ENCODE measurements at regions not wholly inside any gene's neighbourhood (a gene's known extent, or its start where the extent isn't known, plus 50 kb on each side); places are given as distances from the start of the nearest gene placed in this dataset.

DNA sequence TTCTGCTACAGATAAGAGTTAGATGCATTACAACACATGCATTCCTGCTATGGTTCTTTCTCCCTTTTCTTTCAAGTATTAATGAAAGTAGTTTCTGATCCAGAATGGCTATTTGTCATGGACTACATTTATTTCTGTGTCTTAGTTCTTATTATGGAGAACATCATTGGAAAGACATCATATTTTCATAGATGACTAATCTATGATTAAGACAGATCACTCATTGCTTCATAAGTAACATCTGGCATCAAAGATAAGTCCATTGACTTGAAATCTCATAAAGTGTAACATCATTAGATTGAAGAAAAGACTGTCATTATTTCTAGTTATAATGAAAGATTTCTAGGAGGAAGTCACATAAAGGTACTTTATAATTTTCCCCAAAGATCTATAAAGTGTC lies 366.7 kb downstream of the NSUN3 start:
- Histone ChIP-seq H3K9me1 (ENCODE audit: control insufficient read depth, insufficient read depth, low read length) (no peaks in the 10 kb centered on the region), H4K20me1 (replicated peaks; ENCODE audit: control insufficient read depth, insufficient read depth, low read length) (no peaks in the 10 kb centered on the region), H3K27ac (ENCODE audit: extremely low read depth, low read depth, low read length) (no peak overlapping the region), H3K4me1 (replicated peaks in 1 of 2; ENCODE audit: control insufficient read depth in 2 of 2, insufficient read depth in 2 of 2, low read length in 2 of 2) (no peaks in the 10 kb centered on the region), H3K4me3 (no peak overlapping the region), H3K79me2 (ENCODE audit: control insufficient read depth, insufficient read depth, low read length) (no peaks in the 10 kb centered on the region), H3K4me2 (ENCODE audit: insufficient read depth, low read length) (no peak overlapping the region), H3K27me3 (ENCODE audit: control insufficient read depth in 2 of 2, insufficient read depth in 2 of 2, low read length in 2 of 2) (no peaks in the 10 kb centered on the region), H3K9me3 (replicated peaks; ENCODE audit: control insufficient read depth, insufficient read depth, low read depth, low read length) (no peaks in the 10 kb centered on the region), H3K36me3 (ENCODE audit: control insufficient read depth, insufficient read depth, low read length) (no peaks in the 10 kb centered on the region), H3K9ac (ENCODE audit: insufficient read depth in 1 of 2, low read depth in 2 of 2, low read length in 2 of 2) (no peak overlapping the region), H2AFZ (ENCODE audit: low read depth, low read length) (no peak overlapping the region)
- BruUV-seq (replicated peaks) = no TSS peak
- intact Hi-C loops (cut with micrococcal nuclease) = no loop called here
- TF ChIP-seq, protein P1, sequence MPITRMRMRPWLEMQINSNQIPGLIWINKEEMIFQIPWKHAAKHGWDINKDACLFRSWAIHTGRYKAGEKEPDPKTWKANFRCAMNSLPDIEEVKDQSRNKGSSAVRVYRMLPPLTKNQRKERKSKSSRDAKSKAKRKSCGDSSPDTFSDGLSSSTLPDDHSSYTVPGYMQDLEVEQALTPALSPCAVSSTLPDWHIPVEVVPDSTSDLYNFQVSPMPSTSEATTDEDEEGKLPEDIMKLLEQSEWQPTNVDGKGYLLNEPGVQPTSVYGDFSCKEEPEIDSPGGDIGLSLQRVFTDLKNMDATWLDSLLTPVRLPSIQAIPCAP (CRISPR knock-in tag; IDR thresholded peaks at IDR 0.05; ENCODE audit: borderline replicate concordance) = no peak
- no peak for TF ChIP-seq ESRRA (IDR thresholded peaks at IDR 0.05; ENCODE audit: borderline replicate concordance, low read depth)
- no peak for TF ChIP-seq HDAC2 (IDR thresholded peaks at IDR 0.05)
- no peak for TF ChIP-seq CBX5 (IDR thresholded peaks at IDR 0.05; ENCODE audit: borderline replicate concordance, low read depth)
- TF ChIP-seq BCOR (IDR thresholded peaks at IDR 0.05) = no peak
- TF ChIP-seq, protein P2, sequence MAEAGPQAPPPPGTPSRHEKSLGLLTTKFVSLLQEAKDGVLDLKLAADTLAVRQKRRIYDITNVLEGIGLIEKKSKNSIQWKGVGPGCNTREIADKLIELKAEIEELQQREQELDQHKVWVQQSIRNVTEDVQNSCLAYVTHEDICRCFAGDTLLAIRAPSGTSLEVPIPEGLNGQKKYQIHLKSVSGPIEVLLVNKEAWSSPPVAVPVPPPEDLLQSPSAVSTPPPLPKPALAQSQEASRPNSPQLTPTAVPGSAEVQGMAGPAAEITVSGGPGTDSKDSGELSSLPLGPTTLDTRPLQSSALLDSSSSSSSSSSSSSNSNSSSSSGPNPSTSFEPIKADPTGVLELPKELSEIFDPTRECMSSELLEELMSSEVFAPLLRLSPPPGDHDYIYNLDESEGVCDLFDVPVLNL (CRISPR knock-in tag; IDR thresholded peaks at IDR 0.05; ENCODE audit: low read depth) = no peak
- no peak for TF ChIP-seq NFYB (IDR thresholded peaks at IDR 0.05; ENCODE audit: extremely low read depth, insufficient read length)
- TF ChIP-seq, protein P3, sequence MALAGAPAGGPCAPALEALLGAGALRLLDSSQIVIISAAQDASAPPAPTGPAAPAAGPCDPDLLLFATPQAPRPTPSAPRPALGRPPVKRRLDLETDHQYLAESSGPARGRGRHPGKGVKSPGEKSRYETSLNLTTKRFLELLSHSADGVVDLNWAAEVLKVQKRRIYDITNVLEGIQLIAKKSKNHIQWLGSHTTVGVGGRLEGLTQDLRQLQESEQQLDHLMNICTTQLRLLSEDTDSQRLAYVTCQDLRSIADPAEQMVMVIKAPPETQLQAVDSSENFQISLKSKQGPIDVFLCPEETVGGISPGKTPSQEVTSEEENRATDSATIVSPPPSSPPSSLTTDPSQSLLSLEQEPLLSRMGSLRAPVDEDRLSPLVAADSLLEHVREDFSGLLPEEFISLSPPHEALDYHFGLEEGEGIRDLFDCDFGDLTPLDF (CRISPR knock-in tag; IDR thresholded peaks at IDR 0.05) = no peak
- no peak for TF ChIP-seq YBX1 (IDR thresholded peaks at IDR 0.05)
- no peak for TF ChIP-seq EGR1 (conservative IDR thresholded peaks at IDR 0.05)
- TF ChIP-seq HEY1 (CRISPR knock-in tag; IDR thresholded peaks at IDR 0.05; ENCODE audit: borderline replicate concordance) = no peak
- TF ChIP-seq, protein P4, sequence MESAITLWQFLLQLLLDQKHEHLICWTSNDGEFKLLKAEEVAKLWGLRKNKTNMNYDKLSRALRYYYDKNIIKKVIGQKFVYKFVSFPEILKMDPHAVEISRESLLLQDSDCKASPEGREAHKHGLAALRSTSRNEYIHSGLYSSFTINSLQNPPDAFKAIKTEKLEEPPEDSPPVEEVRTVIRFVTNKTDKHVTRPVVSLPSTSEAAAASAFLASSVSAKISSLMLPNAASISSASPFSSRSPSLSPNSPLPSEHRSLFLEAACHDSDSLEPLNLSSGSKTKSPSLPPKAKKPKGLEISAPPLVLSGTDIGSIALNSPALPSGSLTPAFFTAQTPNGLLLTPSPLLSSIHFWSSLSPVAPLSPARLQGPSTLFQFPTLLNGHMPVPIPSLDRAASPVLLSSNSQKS (CRISPR knock-in tag; IDR thresholded peaks at IDR 0.05) = no peak
- no peak for TF ChIP-seq GABPB2 (CRISPR knock-in tag; conservative IDR thresholded peaks at IDR 0.05)
- ChIA-PET CTCF (ENCODE audit: low intra/inter-chr PET ratio) (no interaction called here), POLR2A (no interaction called here)
- in situ Hi-C loops (cut with MboI) = no loop called here
- DNase-seq (ENCODE audit: extremely low read depth in 1 of 4, low spot score in 3 of 4) (no peak), FAIRE-seq (no peak), ATAC-seq (no peak)

Data from K562 (cell line).